Activated CD4-positive, alpha-beta T cell treated with anti-CD3 and anti-CD28 coated beads, Interleukin-2, amount 10 ng/mL, durations not matched to agents 24 days and 14 days (primary cell): ENCODE measurements at regions not wholly inside any gene's neighbourhood (a gene's known extent, or its start where the extent isn't known, plus 50 kb on each side); places are given as distances from the start of the nearest gene placed in this dataset.
"Not testable (repeated sequence)": the region's sequence is repeated elsewhere in the genome, so short reads cannot be mapped to it uniquely, and the experiment has no call there.

Source experiments
- DNase-seq: peaks from one replicate; pipeline ENCODE4 v3.0.0; 2022
- H3K27ac Mint-ChIP-seq: one replicate; pipeline ENCODE4 v1.8.0; 2022; ENCODE audit warnings: mild to moderate bottlenecking, mixed read lengths
- H3K27me3 Mint-ChIP-seq: one replicate; pipeline ENCODE4 v1.8.0; 2022; ENCODE audit warnings: mixed read lengths
- H3K36me3 Mint-ChIP-seq: one replicate; pipeline ENCODE4 v1.8.0; 2022; ENCODE audit warnings: low read depth, mild to moderate bottlenecking, mixed read lengths
- H3K4me1 Mint-ChIP-seq: one replicate; pipeline ENCODE4 v1.8.0; 2021; ENCODE audit warnings: mixed read lengths
- H3K4me3 Mint-ChIP-seq: one replicate; pipeline ENCODE4 v1.8.0; 2022; ENCODE audit warnings: mild to moderate bottlenecking, moderate library complexity, mixed read lengths
- H3K9me3 Mint-ChIP-seq: one replicate; pipeline ENCODE4 v1.8.0; 2021; ENCODE audit warnings: mixed read lengths
- intact Hi-C: fragments of 100-400 bp; cut with micrococcal nuclease; formaldehyde crosslinking; loops from one replicate; pipeline ENCODE4 v1.15.1; 2023

- H3K4me3 Mint-ChIP-seq, intact Hi-C loops, H3K9me3 Mint-ChIP-seq: not testable (repeated sequence)
These were observed 603.0 kb upstream of the MARCKS start for GRCh38 chr6:113254194-113254593.

GRCh38 chr6:113258771-113259170 is 598.4 kb upstream of the MARCKS start:
- Mint-ChIP-seq H3K9me3 (no peaks in the 10 kb centered on the region), H3K4me3 (no peak overlapping the region), H3K4me1 (no peaks in the 10 kb centered on the region), H3K36me3 (no peaks in the 10 kb centered on the region), H3K27ac (no peak overlapping the region), H3K27me3 (no peaks in the 10 kb centered on the region)
- intact Hi-C loops: no loop called here
- no peak for DNase-seq

More at GRCh38 chr6:113254194-113254593, 603.0 kb upstream of the MARCKS start:
- not testable (repeated sequence) for H3K27me3 Mint-ChIP-seq, DNase-seq, H3K36me3 Mint-ChIP-seq, H3K4me1 Mint-ChIP-seq, H3K27ac Mint-ChIP-seq

- Mint-ChIP-seq H3K4me1 (no peaks in the 10 kb centered on the region), H3K9me3 (peaks cover 12% of the 10 kb centered on the region), H3K27ac (no peak overlapping the region), H3K36me3 (no peaks in the 10 kb centered on the region), H3K27me3 (no peaks in the 10 kb centered on the region), H3K4me3 (no peak overlapping the region)
- intact Hi-C loops: no loop called here
- no peak for DNase-seq
These were observed 585.7 kb upstream of the MARCKS start for GRCh38 chr6:113271437-113271836.

GRCh38 chr6:113276601-113277000 is 580.5 kb upstream of the MARCKS start:
- Mint-ChIP-seq H3K9me3 (no peaks in the 10 kb centered on the region), H3K36me3 (no peaks in the 10 kb centered on the region), H3K4me3 (no peak overlapping the region), H3K27me3 (no peaks in the 10 kb centered on the region), H3K4me1 (no peaks in the 10 kb centered on the region), H3K27ac (no peak overlapping the region)
- intact Hi-C loops: no loop called here
- no peak for DNase-seq

- no peak for DNase-seq
- H3K4me1 Mint-ChIP-seq: no peaks in the 10 kb centered on the region
- H3K4me3 Mint-ChIP-seq: no peak overlapping the region
- H3K27me3 Mint-ChIP-seq: no peaks in the 10 kb centered on the region
- intact Hi-C loops: no loop called here
- H3K9me3 Mint-ChIP-seq: no peaks in the 10 kb centered on the region
- H3K27ac Mint-ChIP-seq: no peak overlapping the region
- no peaks in the 10 kb centered on the region for H3K36me3 Mint-ChIP-seq
These were observed 580.0 kb upstream of the MARCKS start for GRCh38 chr6:113277111-113277510.

GRCh38 chr6:113281014-113281413 is 576.1 kb upstream of the MARCKS start:
- no peaks in the 10 kb centered on the region for H3K9me3 Mint-ChIP-seq
- no peaks in the 10 kb centered on the region for H3K4me1 Mint-ChIP-seq
- H3K27ac Mint-ChIP-seq: no peak overlapping the region
- DNase-seq: no peak
- intact Hi-C loops: no loop called here
- H3K36me3 Mint-ChIP-seq: no peaks in the 10 kb centered on the region
- no peak overlapping the region for H3K4me3 Mint-ChIP-seq
- H3K27me3 Mint-ChIP-seq: no peaks in the 10 kb centered on the region

- H3K27ac Mint-ChIP-seq: no peak overlapping the region
- no peaks in the 10 kb centered on the region for H3K36me3 Mint-ChIP-seq
- no peaks in the 10 kb centered on the region for H3K4me1 Mint-ChIP-seq
- H3K9me3 Mint-ChIP-seq: no peaks in the 10 kb centered on the region
- intact Hi-C loops: no loop called here
- no peaks in the 10 kb centered on the region for H3K27me3 Mint-ChIP-seq
- no peak overlapping the region for H3K4me3 Mint-ChIP-seq
- DNase-seq: no peak
These were observed 575.7 kb upstream of the MARCKS start for GRCh38 chr6:113281431-113281830.

- no peaks in the 10 kb centered on the region for H3K27me3 Mint-ChIP-seq
These were observed 569.7 kb upstream of the MARCKS start for GRCh38 chr6:113287396-113287795.

GRCh38 chr6:113288409-113288808 is 568.7 kb upstream of the MARCKS start:
- no peaks in the 10 kb centered on the region for H3K9me3 Mint-ChIP-seq
- H3K4me3 Mint-ChIP-seq: no peak overlapping the region
- no peaks in the 10 kb centered on the region for H3K27me3 Mint-ChIP-seq
- no peak overlapping the region for H3K27ac Mint-ChIP-seq
- H3K36me3 Mint-ChIP-seq: no peaks in the 10 kb centered on the region
- DNase-seq: no peak
- intact Hi-C loops: no loop called here
- no peaks in the 10 kb centered on the region for H3K4me1 Mint-ChIP-seq

More at GRCh38 chr6:113287396-113287795, 569.7 kb upstream of the MARCKS start:
- H3K4me3 Mint-ChIP-seq: no peak overlapping the region
- no peak overlapping the region for H3K27ac Mint-ChIP-seq
- no peak for DNase-seq
- no peaks in the 10 kb centered on the region for H3K36me3 Mint-ChIP-seq
- H3K9me3 Mint-ChIP-seq: no peaks in the 10 kb centered on the region
- intact Hi-C loops: no loop called here
- no peaks in the 10 kb centered on the region for H3K4me1 Mint-ChIP-seq

GRCh38 chr6:113289166-113289565 is 568.0 kb upstream of the MARCKS start:
- Mint-ChIP-seq H3K27me3 (no peaks in the 10 kb centered on the region), H3K4me3 (no peak overlapping the region), H3K27ac (no peak overlapping the region), H3K36me3 (no peaks in the 10 kb centered on the region), H3K4me1 (no peaks in the 10 kb centered on the region), H3K9me3 (no peaks in the 10 kb centered on the region)
- intact Hi-C loops: no loop called here
- no peak for DNase-seq

- no peak for DNase-seq
- intact Hi-C loops: no loop called here
- H3K27me3 Mint-ChIP-seq: no peaks in the 10 kb centered on the region
- no peaks in the 10 kb centered on the region for H3K4me1 Mint-ChIP-seq
- no peaks in the 10 kb centered on the region for H3K36me3 Mint-ChIP-seq
- no peak overlapping the region for H3K27ac Mint-ChIP-seq
- no peak overlapping the region for H3K4me3 Mint-ChIP-seq
- H3K9me3 Mint-ChIP-seq: no peaks in the 10 kb centered on the region
These were observed 566.5 kb upstream of the MARCKS start for GRCh38 chr6:113290684-113291083.

GRCh38 chr6:113291751-113292445 is 565.2 kb upstream of the MARCKS start:
- intact Hi-C loops: no loop called here
- H3K4me1 Mint-ChIP-seq: no peaks in the 10 kb centered on the region
- H3K9me3 Mint-ChIP-seq: no peaks in the 10 kb centered on the region
- H3K4me3 Mint-ChIP-seq: no peak overlapping the region
- no peaks in the 10 kb centered on the region for H3K36me3 Mint-ChIP-seq
- no peak for DNase-seq
- H3K27me3 Mint-ChIP-seq: no peaks in the 10 kb centered on the region
- no peak overlapping the region for H3K27ac Mint-ChIP-seq

- Mint-ChIP-seq H3K4me1 (no peaks in the 10 kb centered on the region), H3K36me3 (no peaks in the 10 kb centered on the region), H3K27ac (no peak overlapping the region), H3K9me3 (no peaks in the 10 kb centered on the region), H3K4me3 (no peak overlapping the region), H3K27me3 (no peaks in the 10 kb centered on the region)
- intact Hi-C loops: no loop called here
- DNase-seq: no peak
These were observed 564.3 kb upstream of the MARCKS start for GRCh38 chr6:113292646-113293422.

- no peaks in the 10 kb centered on the region for H3K9me3 Mint-ChIP-seq
- intact Hi-C loops: no loop called here
- H3K36me3 Mint-ChIP-seq: no peaks in the 10 kb centered on the region
- H3K27ac Mint-ChIP-seq: no peak overlapping the region
- no peaks in the 10 kb centered on the region for H3K27me3 Mint-ChIP-seq
- no peaks in the 10 kb centered on the region for H3K4me1 Mint-ChIP-seq
- no peak overlapping the region for H3K4me3 Mint-ChIP-seq
- no peak for DNase-seq
These were observed 563.8 kb upstream of the MARCKS start for GRCh38 chr6:113293423-113293740.

- intact Hi-C loops: no loop called here
- no peaks in the 10 kb centered on the region for H3K9me3 Mint-ChIP-seq
- H3K27me3 Mint-ChIP-seq: no peaks in the 10 kb centered on the region
- no peaks in the 10 kb centered on the region for H3K4me1 Mint-ChIP-seq
- no peak for DNase-seq
- H3K27ac Mint-ChIP-seq: no peak overlapping the region
- H3K36me3 Mint-ChIP-seq: no peaks in the 10 kb centered on the region
- no peak overlapping the region for H3K4me3 Mint-ChIP-seq
These were observed 557.6 kb upstream of the MARCKS start for GRCh38 chr6:113299531-113299930.
